HG02678 (cell line): ENCODE measurements at regions not wholly inside any gene's neighbourhood (a gene's known extent, or its start where the extent isn't known, plus 50 kb on each side); places are given as distances from the start of the nearest gene placed in this dataset.
"Not testable (repeated sequence)": the region's sequence is repeated elsewhere in the genome, so short reads cannot be mapped to it uniquely, and the experiment has no call there.

ENCODE experiments used
- ATAC-seq: cut with Tn5 transposase; IDR thresholded peaks from one replicate; pipeline ENCODE4 v1.9.1; 2021; ENCODE audit warnings: mild to moderate bottlenecking, moderate library complexity; ENCODE audit not compliant: unreplicated experiment

GRCh38 chr3:106825962-106826605 lies 551.2 kb upstream of the CCDC54 start:
- ATAC-seq: no peak

- no peak for ATAC-seq
Observed at GRCh38 chr3:106826791-106827311, 550.4 kb upstream of the CCDC54 start.

- no peak for ATAC-seq
Observed at GRCh38 chr3:106827515-106828213, 549.6 kb upstream of the CCDC54 start.

- no peak for ATAC-seq
Observed at GRCh38 chr3:106829206-106829605, 548.0 kb upstream of the CCDC54 start.

- no peak for ATAC-seq
Observed at GRCh38 chr3:106830334-106830733, 546.9 kb upstream of the CCDC54 start.

GRCh38 chr3:106836906-106837305 lies 540.3 kb upstream of the CCDC54 start:
- no peak for ATAC-seq

GRCh38 chr3:106837616-106838015 lies 539.6 kb upstream of the CCDC54 start:
- ATAC-seq: no peak

- ATAC-seq: no peak
Observed at GRCh38 chr3:106839576-106840280, 537.5 kb upstream of the CCDC54 start.

GRCh38 chr3:106840319-106840718 lies 536.9 kb upstream of the CCDC54 start:
- ATAC-seq: no peak

- no peak for ATAC-seq
Observed at GRCh38 chr3:106842151-106842550, 535.1 kb upstream of the CCDC54 start.

- no peak for ATAC-seq
Observed at GRCh38 chr3:106844638-106845037, 532.6 kb upstream of the CCDC54 start.

- ATAC-seq: no peak
Observed at GRCh38 chr3:106848099-106848498, 529.1 kb upstream of the CCDC54 start.

- ATAC-seq: no peak
Observed at GRCh38 chr3:106850437-106850836, 526.8 kb upstream of the CCDC54 start.

- ATAC-seq: not testable (repeated sequence)
Observed at GRCh38 chr3:106858321-106858720, 518.9 kb upstream of the CCDC54 start.

GRCh38 chr3:106860182-106860581 lies 517.1 kb upstream of the CCDC54 start:
- ATAC-seq: no peak

GRCh38 chr3:106862067-106862466 lies 515.2 kb upstream of the CCDC54 start:
- ATAC-seq: no peak

- ATAC-seq: no peak
Observed at GRCh38 chr3:106877627-106878026, 499.6 kb upstream of the CCDC54 start.

- no peak for ATAC-seq
Observed at GRCh38 chr3:106880206-106880605, 497.0 kb upstream of the CCDC54 start.

GRCh38 chr3:106881186-106881585 lies 496.1 kb upstream of the CCDC54 start:
- ATAC-seq: no peak

GRCh38 chr3:106882297-106882696 lies 494.9 kb upstream of the CCDC54 start:
- no peak for ATAC-seq

GRCh38 chr3:106906074-106906473 lies 471.2 kb upstream of the CCDC54 start:
- ATAC-seq: no peak
